ENCODE measurements at regions not wholly inside any gene's neighbourhood (a gene's known extent, or its start where the extent isn't known, plus 50 kb on each side); places are given as distances from the start of the nearest gene placed in this dataset.
"Not testable (repeated sequence)": the region's sequence is repeated elsewhere in the genome, so short reads cannot be mapped to it uniquely, and the experiment has no call there.

GRCh38 chr1:194858811-194859480 is 1672.5 kb upstream of the B3GALT2 start:
- TF ChIP-seq CTCF, POLR2A (IDR thresholded peaks at IDR 0.05): not testable (repeated sequence)

All from heart left ventricle (tissue), 13 donors.